Hippocampal formation (tissue), 2 donors: ENCODE measurements at regions not wholly inside any gene's neighbourhood (a gene's known extent, or its start where the extent isn't known, plus 50 kb on each side); places are given as distances from the start of the nearest gene placed in this dataset.
"Not testable (repeated sequence)": the region's sequence is repeated elsewhere in the genome, so short reads cannot be mapped to it uniquely, and the experiment has no call there.

ENCODE experiments used
- DNase-seq, 2 donors: peaks; one replicate each; lab custom pipeline; 2025; lab: John Stamatoyannopoulos, UW

DNA sequence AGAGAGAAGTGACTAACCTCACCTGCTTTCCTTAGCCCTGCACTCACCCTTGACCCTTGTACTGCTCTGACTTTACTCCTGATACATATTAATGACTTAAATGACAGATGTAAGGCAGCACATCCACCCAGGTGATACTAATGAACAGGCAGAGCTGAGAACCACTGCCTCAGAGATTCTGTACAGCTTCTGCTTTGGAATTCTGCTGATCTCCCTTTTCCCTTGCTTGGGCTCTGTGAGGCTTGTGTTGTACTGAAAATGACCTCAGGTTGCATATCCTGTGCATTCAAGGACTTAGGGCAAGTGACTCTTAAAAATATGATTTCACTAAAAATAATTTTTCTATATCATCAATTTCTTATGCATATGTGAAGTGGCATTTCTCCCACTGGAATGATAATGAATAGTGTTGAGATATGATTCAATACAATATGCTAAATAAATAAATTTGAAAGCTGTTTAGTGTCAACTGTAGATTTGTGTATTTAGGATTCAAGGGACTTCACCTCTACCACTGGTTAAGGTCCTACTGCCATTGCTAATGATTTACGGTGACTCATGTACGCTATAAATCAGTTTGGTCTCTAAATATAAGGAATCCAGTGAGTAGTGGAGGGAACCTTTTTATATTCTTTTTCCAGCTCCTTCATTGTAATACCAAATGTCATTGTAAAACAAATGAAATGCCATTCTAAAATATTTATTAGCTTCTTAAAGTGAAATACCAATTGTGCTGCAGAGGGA lies 328.3 kb downstream of the SOCS6 start:
- no peak for DNase-seq

DNA sequence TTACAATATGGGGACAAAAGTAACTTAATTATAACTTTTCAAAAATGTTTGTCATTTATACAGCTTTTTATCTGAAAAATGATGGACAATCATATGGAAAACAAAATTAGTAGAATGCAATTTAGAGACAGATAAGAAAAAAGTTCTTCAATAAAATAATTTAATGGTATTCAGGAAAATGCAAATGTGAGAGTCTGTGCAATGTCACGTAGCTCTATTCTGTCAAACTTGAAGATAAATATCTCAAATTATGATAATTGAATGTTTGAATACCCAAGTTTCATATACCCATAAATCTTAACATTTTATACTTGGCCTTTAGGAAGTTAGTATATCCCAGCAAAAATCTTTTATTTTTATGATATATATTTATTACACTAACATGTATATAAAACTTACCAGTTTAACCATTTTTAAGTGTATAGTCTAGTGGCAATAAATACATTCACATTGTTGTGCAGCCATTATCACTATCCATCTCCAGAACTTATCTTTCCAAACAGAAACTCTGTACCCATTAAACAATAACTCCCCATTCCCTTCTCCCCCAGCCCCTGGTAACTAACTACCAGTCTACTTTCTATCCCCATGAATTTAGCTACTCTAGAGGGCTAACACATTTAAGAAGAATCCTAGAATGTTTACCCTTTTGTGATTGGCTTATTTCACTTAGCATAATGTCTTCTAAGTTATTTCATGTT lies 311.5 kb downstream of the SOCS6 start:
- DNase-seq = no peak

DNA sequence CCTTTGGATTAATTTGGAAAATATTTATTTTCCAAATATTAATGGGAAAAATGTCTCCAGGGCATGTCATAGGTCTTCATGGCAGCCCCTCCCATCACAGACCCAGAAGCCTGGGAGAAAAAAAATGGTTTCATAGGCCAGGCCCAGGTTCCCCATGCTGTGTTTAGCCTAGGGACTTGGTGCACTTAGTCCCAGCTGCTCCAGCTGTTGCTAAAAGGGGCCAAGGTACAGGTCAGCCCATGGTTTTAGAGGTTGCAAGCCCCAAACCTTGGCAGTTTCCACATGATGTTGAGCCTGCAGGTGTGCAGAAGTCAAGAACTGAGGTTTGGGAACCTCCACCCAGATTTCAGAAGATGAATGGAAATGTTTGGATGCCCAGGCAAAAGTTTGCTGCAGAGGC lies 309.6 kb downstream of the SOCS6 start:
- DNase-seq = no peak

- DNase-seq = no peak
These were observed 294.1 kb downstream of the SOCS6 start for GRCh38 chr18:70582981-70583380.

DNA sequence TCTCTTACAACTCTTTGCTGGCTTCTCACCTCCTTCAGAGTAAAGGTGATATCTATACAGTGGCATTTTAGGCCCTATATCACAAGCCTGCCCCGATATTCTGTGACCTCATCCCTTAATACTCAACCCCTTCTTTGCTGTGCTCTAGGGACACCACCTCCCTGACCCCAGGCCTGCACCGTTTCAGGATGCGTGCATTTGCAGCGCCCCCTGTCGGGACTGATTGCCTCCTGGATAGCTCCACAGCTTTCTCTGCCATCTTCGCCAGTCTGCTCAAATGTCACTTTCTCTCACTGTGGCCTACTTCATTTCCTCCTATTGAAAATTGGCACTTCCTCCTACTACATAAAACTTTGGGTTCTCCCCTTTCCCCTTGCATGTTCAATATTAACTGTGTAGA lies 289.6 kb downstream of the SOCS6 start:
- DNase-seq = no peak

GRCh38 chr18:70577023-70577420 lies 288.2 kb downstream of the SOCS6 start:
- DNase-seq = no peak

DNA sequence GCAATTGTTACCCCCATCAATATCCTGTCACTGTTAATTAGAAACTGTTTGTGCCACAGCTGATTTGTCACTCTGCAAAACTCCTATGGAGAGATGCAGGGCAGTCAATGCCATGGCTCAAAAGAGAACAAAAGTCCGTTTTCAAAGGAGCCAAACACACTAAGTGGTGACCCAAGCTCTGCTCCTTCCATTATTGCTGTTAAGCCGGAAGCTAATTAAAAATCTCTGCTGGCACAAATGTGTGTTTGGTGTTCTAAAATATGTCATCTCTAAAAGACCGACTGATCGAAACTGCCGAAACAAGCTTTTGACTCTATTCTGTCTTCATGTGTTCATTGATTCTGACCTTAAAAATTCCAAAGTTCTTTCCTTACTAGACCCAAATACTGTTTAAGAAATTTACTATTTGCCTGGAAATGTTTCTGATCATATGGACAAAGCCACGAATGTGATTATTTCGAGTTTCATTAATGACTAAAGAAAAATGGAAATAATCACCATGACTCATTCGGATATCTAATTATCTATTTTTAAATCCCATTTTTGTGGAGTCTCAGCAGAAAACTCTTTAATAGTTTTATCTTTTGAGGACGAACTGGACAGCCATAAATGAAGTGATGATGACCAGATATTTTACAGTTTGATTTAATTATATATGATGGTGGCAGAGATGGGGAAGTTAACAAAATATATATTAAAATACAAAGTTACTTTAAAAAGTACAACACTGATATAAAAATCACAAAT lies 287.6 kb downstream of the SOCS6 start:
- no peak for DNase-seq

DNA sequence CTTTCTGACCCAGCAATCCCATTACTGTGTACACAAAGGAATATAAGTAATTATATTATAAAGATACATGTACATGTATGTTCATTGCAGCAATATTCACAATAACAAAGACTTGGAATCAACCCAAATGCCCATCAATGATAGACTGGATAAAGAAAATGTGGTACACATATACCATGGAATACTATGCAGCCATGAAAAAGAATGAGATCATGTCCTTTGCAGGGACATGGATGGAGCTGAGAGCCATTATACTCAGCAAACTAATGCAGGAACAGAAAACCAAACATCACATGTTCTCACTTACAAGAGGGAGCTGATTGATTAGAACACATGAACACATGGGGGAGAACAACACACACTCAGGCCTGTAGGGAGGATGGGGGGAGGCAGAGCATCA lies 286.1 kb downstream of the SOCS6 start:
- not testable (repeated sequence) for DNase-seq

- not testable (repeated sequence) for DNase-seq
These were observed 280.8 kb downstream of the SOCS6 start for GRCh38 chr18:70569647-70570046.

DNA sequence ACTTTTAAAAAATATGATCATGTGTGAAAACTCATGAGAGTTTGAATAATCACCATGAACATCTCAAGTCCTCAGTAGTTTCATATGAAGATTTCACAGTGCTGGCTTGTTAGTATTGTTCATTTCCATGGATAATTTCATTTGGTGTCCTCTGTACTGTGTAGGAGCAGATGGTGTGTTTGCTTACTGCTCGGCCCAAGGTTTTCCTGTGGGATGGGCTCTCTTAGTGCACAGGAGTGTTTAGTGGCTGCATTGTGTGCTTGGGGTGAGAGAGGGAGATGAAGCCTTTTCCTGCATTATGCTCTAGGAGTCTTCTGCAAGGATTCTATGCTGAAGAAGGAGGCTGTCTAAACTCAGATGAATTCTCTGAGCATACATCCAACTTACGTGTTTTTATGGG lies 270.6 kb downstream of the SOCS6 start:
- no peak for DNase-seq

DNA sequence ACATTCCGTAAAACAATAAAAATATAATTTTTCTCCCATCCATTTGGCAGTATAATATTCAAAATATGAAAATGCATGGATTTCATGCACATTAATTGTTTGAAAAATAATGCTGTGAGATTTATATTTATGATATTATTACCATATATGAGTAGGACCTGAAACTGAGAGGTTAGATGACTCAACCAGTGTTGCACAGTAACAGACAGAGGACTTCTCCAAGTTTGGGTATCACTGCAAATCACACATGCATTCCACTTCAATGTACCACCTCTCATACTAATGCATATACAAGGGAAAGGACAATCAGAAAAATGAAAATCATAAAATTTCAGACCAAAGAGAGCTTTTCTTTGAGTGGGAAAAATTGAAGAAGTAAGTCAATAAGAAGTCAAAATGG lies 269.5 kb downstream of the SOCS6 start:
- no peak for DNase-seq

- no peak for DNase-seq
These were observed 266.1 kb downstream of the SOCS6 start for GRCh38 chr18:70554854-70555445.

GRCh38 chr18:70553936-70554260 lies 265.1 kb downstream of the SOCS6 start:
- DNase-seq = no peak

DNA sequence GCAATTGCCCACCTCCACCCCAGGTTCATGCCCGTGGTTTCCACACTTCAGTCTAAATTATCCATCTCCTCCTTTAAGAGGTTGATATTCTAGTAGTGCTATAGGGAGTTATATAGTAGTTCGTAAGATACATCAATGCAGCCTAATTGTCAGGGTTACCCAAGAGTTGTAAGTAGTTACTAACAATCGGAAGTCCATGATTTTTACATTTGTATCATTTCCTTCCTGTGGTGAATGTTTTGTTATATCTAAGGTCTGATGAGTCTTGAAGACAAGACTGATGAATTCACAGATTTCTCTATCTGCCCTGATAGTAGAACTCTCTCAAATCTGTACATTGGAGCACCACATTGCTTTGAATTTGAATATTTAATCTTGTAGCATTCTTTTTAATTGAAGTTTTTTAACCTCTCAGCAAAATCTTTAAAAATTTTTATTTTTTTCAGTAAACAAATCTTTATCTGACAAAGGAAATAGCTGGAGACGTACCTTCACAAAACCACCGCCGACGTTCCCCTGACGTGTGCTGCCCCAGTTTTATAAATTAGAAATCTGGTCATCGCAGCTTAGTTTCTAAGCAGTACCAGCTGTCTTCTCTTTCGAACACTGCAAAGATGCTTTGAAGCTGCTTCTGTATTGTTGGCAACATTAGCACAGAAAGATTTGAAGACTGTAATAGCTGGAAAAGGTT lies 264.5 kb downstream of the SOCS6 start:
- DNase-seq = no peak

GRCh38 chr18:70536370-70537062 lies 247.7 kb downstream of the SOCS6 start:
- DNase-seq = no peak

GRCh38 chr18:70535041-70535440 lies 246.2 kb downstream of the SOCS6 start:
- no peak for DNase-seq

DNA sequence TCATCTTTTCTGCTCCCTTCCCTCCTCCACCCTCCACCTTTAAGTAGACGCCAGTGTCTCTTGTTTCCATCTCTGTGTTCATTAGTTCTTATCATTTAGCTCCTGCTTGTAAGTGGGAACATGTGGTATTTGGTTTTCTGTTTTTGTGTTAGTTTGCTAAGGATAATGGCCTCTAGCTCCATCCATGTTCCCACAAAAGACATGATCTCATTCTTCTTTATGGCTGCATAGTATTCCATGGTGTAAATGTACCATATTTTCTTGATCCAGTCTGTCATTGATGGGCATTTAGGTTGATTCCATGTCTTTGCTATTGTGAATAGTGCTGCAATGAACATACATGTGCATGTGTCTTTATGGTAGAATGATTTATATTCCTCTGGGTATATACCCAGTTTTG lies 236.5 kb downstream of the SOCS6 start:
- not testable (repeated sequence) for DNase-seq

DNA sequence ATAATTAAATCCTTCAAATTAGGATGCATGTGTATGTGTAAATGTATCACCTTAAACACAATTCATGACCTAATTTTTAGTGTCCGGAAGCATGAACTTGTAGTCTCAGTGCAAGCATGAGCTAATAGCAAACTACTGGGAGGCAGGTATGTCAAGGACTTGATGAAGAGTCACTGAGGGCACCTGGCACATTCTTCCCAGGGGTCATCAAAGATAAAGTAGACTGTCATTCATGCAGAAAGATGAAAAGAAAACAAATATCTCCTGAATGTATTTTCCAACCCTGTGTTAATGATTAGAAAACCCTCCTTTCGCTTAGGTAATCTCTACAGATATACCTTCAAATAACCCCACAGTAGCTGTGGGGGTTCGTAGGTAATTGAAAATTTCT lies 234.9 kb downstream of the SOCS6 start:
- no peak for DNase-seq

DNA sequence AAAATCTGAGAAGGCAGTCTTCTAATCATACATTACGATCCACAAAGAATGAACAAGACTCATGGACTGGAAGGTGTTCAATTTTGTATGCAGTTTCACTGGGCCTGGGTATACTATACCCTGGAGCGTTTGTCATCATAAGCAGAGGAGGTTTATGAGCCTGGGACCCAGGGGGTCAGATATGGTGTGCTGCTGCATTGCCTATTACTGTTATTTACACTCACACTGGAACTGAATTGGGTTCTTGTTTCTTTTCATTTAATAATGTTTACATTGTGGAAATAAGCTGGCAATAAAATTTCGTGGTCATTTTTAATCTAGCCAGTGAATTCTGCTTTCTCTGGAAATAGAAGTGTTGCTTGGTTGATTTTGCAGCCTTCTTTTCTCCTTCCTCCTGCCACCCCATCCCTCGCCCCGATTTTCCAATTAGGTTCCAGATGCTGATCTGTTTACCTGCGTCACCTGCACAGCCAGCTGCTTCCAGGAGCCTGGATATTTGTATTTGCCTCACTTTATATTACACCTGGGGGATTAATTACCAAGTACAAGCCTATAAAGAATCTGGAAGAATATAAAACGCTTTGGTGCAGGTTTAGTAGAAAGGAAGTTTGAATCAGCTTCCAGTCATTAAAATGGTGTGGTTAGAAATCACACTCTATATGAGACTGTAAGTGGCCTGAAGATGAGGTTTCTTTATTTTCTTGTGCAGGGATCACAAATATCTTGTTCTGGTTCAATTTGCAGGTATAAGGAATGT lies 234.4 kb downstream of the SOCS6 start:
- no peak for DNase-seq

DNA sequence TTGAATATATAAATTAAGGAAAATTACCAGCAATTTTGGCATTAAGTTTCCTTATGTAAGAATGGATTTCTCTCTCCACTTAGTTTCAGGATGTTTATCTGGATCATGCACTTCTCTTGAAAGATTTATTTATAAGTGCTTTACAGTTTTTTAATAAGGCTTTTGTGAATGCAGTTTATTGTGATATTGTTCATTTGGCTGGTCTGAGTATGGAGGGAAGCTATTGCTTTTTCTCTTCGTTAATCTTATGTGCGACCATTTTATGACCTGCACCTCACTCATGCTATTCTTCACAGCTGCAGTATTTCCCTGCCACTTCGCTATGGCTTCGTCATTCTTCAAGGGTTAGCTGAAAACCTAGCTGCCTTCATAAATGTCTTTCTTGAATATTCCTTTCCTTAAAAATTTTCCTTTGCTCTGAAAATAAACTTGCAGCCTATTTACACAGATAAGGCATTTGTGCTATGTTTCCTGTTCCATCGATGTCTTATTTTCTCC lies 233.4 kb downstream of the SOCS6 start:
- DNase-seq = no peak

- DNase-seq = no peak
These were observed 232.0 kb downstream of the SOCS6 start for GRCh38 chr18:70520867-70521266.
